GM13977 (cell line): ENCODE measurements at regions not wholly inside any gene's neighbourhood (a gene's known extent, or its start where the extent isn't known, plus 50 kb on each side); places are given as distances from the start of the nearest gene placed in this dataset.

Source experiments
- DNase-seq: peaks from one replicate; pipeline ENCODE4 v3.0.0; 2012; ENCODE audit warnings: low spot score
- in situ Hi-C: fragments of 300-500 bp; cut with MboI; formaldehyde crosslinking; loops from one replicate; pipeline ENCODE4 v1.12.0; 2022; ENCODE audit warnings: low sequenced_read_pairs, low pct_unique_long_range_greater_than_20kb, mixed read lengths, inconsistent platforms; ENCODE audit not compliant: unreplicated experiment
- TF ChIP-seq, protein P1 (sequence below): IDR thresholded peaks from 2 replicates; pipeline ENCODE4 v1.5.1; 2012; ENCODE audit warnings: mild to moderate bottlenecking, control low read depth; ENCODE audit not compliant: insufficient read depth; ENCODE audit errors: extremely low read depth, missing control alignments

DNA sequence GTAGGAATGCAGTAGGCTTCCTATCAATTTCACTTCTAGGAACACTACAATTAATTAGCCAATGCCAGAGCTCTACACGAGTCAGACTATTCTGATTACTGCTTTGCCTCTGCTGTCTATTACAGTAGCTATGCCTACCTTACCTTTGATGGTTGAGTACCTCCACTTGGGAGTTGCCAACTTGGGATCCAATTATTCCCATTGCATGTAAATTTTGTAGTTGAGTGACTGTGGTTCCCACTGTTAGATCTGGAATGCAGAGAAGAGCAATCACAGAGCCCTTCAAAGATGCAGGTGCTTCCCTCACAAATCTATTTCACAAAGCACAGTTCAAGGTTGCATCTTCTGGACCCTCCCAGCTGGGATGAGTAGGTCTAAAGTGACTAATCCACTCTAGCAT is 62.9 kb upstream of the AASS start:
- in situ Hi-C loops, result loop anchor here (25.0 kb wide), 1 partner anchor 305 kb away; no protein-coding TSS in a partner anchor
- no peak for DNase-seq
- TF ChIP-seq, protein P1, sequence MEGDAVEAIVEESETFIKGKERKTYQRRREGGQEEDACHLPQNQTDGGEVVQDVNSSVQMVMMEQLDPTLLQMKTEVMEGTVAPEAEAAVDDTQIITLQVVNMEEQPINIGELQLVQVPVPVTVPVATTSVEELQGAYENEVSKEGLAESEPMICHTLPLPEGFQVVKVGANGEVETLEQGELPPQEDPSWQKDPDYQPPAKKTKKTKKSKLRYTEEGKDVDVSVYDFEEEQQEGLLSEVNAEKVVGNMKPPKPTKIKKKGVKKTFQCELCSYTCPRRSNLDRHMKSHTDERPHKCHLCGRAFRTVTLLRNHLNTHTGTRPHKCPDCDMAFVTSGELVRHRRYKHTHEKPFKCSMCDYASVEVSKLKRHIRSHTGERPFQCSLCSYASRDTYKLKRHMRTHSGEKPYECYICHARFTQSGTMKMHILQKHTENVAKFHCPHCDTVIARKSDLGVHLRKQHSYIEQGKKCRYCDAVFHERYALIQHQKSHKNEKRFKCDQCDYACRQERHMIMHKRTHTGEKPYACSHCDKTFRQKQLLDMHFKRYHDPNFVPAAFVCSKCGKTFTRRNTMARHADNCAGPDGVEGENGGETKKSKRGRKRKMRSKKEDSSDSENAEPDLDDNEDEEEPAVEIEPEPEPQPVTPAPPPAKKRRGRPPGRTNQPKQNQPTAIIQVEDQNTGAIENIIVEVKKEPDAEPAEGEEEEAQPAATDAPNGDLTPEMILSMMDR, result no peak

DNA sequence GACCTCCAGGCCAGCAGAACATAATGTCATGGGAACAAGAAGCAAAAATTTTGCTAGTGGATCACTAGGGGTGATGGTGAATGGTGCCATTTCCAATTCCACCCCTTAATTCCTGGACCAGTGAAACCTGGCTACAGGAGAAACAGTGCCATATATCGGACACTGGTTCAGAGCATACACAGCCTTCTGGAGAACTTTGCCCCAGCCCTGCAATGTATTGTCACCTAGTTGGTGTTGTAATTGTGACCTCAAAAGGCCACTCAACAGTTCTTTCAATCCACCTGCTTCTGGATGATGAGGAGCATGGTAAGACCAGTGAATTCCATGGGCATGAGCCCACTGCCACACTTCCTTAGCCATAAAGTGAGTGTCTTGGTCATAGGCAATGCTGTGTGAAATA is 59.8 kb upstream of the AASS start:
- in situ Hi-C loops, result loop anchor here (25.0 kb wide), 1 partner anchor 308 kb away; no protein-coding TSS in a partner anchor
- no peak for DNase-seq
- TF ChIP-seq, protein P1, result no peak

DNA sequence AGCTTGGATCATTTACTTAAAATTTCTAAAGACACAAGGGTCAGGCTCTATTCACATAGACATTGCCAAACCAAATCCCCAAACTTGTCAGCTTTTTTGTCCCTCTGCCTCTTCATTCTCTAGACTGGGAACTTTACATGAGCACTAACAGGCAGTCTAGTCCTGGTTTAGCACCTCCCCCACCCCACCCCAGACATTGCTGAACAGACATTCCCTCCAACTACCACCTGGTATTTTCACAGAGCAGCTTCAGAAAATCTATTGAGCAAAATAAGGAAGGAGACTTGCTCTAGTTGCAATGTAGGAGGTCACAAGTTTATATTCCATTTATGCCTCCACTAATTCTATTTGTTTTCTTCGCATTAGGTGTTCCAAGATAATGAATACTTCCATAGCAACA is 56.8 kb upstream of the AASS start:
- DNase-seq, result no peak
- in situ Hi-C loops, result loop anchor here (25.0 kb wide), 1 partner anchor 311 kb away; no protein-coding TSS in a partner anchor
- TF ChIP-seq, protein P1, result no peak

DNA sequence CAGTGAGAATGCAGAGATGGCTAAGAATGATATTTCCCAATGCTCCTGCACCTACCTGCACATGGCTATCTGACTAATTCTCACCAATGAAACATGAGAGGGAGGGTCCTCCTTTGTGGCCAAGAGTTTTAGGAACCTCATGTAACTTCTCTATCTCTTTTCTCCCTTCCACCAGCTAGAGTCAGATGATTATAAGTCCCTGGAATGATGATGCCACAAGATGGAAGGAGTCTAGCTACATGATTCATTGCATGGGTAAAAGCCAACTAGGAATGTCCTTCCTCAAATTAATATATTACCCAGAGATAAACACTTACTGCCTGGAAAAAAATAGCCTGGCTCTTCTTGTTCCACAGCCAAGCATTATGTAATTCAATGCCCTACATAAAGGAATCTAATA is 55.1 kb upstream of the AASS start:
- in situ Hi-C loops, result no loop called here
- TF ChIP-seq, protein P1, result no peak
- no peak for DNase-seq

DNA sequence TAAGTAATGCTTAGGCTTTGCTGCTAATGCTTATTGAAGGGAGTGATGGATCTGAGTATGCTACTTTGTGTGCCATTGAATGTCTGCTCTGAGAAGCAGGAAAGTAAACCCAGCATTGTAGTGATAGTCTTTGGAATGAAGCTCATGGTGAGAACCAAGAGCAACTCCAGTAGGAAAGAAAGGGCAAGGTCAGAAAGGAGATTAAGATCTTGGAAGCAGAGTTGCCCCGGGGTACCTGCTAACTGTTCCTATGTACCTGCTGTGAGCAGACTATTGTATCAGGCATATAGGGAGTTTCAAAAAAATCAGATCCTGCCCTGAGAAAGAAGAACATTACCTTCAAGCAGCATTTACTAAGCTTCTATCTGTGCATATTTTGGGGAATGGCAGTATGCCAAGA is 54.5 kb upstream of the AASS start:
- TF ChIP-seq, protein P1, result no peak
- DNase-seq, result no peak
- in situ Hi-C loops, result no loop called here
